Gastrocnemius medialis (tissue), 4 donors: ENCODE measurements at regions not wholly inside any gene's neighbourhood (a gene's known extent, or its start where the extent isn't known, plus 50 kb on each side); places are given as distances from the start of the nearest gene placed in this dataset.

Experiments used
- ATAC-seq, 2 donors: fragments of 150-250 bp; one replicate each; pipeline ENCODE4 v1.9.1; 2016
- DNase-seq, 2 donors: peaks; one replicate each; pipeline ENCODE4 v3.0.0-alpha.2; 2019
- H3K27ac ChIP-seq, 4 donors: fragments of 200-600 bp; sonication (generic); 1 replicate in 1 of 4; 2 replicates in 3 of 4; pipeline ENCODE4 v1.5.1; 2016 to 2018; ENCODE audit warnings: mild to moderate bottlenecking in 2 of 4, moderate library complexity in 1 of 4
- H3K27me3 ChIP-seq, 3 donors: fragments of 200-600 bp; sonication (generic) in 2 of 3; 1 replicate in 1 of 3; 2 replicates in 2 of 3; pipeline versions ENCODE4 v1.5.1 to v1.6.0; 2016 to 2019; ENCODE audit warnings: mild to moderate bottlenecking in 1 of 3, moderate library complexity in 1 of 3
- H3K36me3 ChIP-seq, 2 donors: fragments of 200-600 bp; sonication (generic) in 1 of 2; one replicate each; pipeline ENCODE4 v1.5.1; 2017 to 2018
- H3K4me1 ChIP-seq, 2 donors: fragments of 200-600 bp; sonication (generic) in 1 of 2; one replicate each; pipeline ENCODE4 v1.5.1; 2016 to 2017; ENCODE audit warnings: mild to moderate bottlenecking in 2 of 2
- H3K4me3 ChIP-seq, 4 donors: fragments of 200-600 bp; sonication (generic) in 3 of 4; 1 replicate in 1 of 4; 2 replicates in 3 of 4; pipeline ENCODE4 v1.5.1; 2016 to 2019; ENCODE audit warnings: mild to moderate bottlenecking in 2 of 4
- H3K9me3 ChIP-seq, 3 donors: fragments of 200-600 bp; sonication (generic) in 2 of 3; 1 replicate in 1 of 3; 2 replicates in 2 of 3; pipeline ENCODE4 v1.5.1; 2016 to 2019
- CTCF ChIP-seq, 5 experiments: fragments of 450-650 bp in 3 of 5; fragments of 200-600 bp in 2 of 5; sonication (generic) in 2 of 5; IDR thresholded peaks in 4 of 5; conservative IDR thresholded peaks in 1 of 5; 1 replicate in 4 of 5; 2 replicates in 1 of 5; pipeline ENCODE4 v1.5.1; 2016 to 2019; ENCODE audit warnings: antibody characterized with exemption in 5 of 5, mild to moderate bottlenecking in 3 of 5, moderate library complexity in 3 of 5
- POLR2A ChIP-seq, 2 donors: fragments of 450-650 bp; IDR thresholded peaks; one replicate each; pipeline ENCODE4 v1.6.1; 2017; ENCODE audit warnings: antibody characterized with exemption in 2 of 2, mild to moderate bottlenecking in 2 of 2, moderate library complexity in 2 of 2
- in situ Hi-C, 4 donors: fragments of 200-750 bp; cut with MboI; loops; one replicate each; pipeline versions ENCODE4 v1.15.0 to v1.8.0; 2017; ENCODE audit warnings: low sequenced_read_pairs in 4 of 4
- intact Hi-C: fragments of 100-400 bp; cut with DNase I; formaldehyde crosslinking; loops from one replicate; pipeline ENCODE4 v1.15.1; 2023; ENCODE audit warnings: low total_unique reads

- in situ Hi-C loops: no loop called here
Observed at GRCh38 chr3:4147556-4148118, 155.5 kb upstream of the SETMAR start.

GRCh38 chr3:4149296-4149695, 153.9 kb upstream of the SETMAR start:
- Histone ChIP-seq H3K36me3 (no peaks in the 10 kb centered on the region), H3K4me3 (no peak overlapping the region), H3K9me3 (no peaks in the 10 kb centered on the region), H3K27me3 (no peaks in the 10 kb centered on the region), H3K27ac (no peak overlapping the region), H3K4me1 (no peaks in the 10 kb centered on the region)
- ATAC-seq: no peak
- TF ChIP-seq CTCF (IDR thresholded peaks at IDR 0.05 in 4 of 5, conservative IDR thresholded peaks at IDR 0.05 in 1 of 5) (no peak), POLR2A (IDR thresholded peaks at IDR 0.05) (no peak)
- in situ Hi-C loops: no loop called here
- intact Hi-C loops: no loop called here
- no peak for DNase-seq

More at GRCh38 chr3:4147556-4148118, 155.5 kb upstream of the SETMAR start:
- Histone ChIP-seq H3K27me3 (no peaks in the 10 kb centered on the region), H3K9me3 (no peaks in the 10 kb centered on the region), H3K36me3 (no peaks in the 10 kb centered on the region), H3K4me1 (no peaks in the 10 kb centered on the region), H3K4me3 (no peak overlapping the region), H3K27ac (no peak overlapping the region)
- ATAC-seq (no peak), DNase-seq (no peak)
- TF ChIP-seq POLR2A (IDR thresholded peaks at IDR 0.05) (no peak), CTCF (IDR thresholded peaks at IDR 0.05 in 4 of 5, conservative IDR thresholded peaks at IDR 0.05 in 1 of 5) (no peak)
- intact Hi-C loops: no loop called here

DNA sequence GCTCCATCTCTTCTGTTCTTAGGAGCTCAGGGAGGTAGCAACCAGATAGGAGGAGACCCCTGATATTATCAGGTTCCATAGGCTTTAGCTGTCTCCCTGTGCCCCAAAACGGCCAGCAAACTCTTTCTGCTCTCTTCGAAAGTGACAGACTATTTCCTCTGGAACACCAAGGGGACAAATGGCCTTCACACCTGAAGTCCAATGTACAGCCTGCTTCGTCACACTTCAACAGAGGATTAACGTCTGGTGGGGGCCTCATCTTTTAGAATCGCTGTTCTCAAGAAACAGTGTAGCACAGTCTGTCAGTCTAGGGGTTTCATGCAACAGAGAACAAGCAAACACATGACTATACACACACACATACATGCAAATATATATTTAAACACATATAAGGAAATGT, 152.4 kb upstream of the SETMAR start:
- Histone ChIP-seq H3K27ac (no peak overlapping the region), H3K4me1 (no peaks in the 10 kb centered on the region), H3K36me3 (no peaks in the 10 kb centered on the region), H3K4me3 (no peak overlapping the region), H3K9me3 (no peaks in the 10 kb centered on the region), H3K27me3 (no peaks in the 10 kb centered on the region)
- in situ Hi-C loops (no loop called here), intact Hi-C loops (no loop called here)
- ATAC-seq: no peak
- no peak for TF ChIP-seq POLR2A (IDR thresholded peaks at IDR 0.05)
- TF ChIP-seq CTCF (IDR thresholded peaks at IDR 0.05 in 4 of 5, conservative IDR thresholded peaks at IDR 0.05 in 1 of 5): no peak
- no peak for DNase-seq

DNA sequence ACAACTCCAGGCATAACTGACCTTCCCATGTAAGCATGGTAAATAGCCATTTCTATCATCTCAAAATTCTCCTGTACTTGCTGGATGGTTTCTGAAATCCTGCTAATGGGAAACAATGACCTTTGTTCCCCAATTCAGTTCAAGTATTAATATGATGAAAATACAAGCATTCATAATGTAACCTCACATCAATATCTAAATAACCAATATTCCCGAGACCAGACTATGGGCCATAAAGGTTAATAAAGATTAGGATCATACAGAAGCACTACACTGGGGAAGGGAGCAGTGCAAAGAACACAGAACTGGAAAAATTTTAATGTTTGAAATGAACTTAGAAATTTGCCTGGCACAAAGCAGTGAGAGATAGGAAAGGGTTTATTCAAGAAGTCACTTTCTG, 151.3 kb upstream of the SETMAR start:
- Histone ChIP-seq H3K9me3 (no peaks in the 10 kb centered on the region), H3K4me1 (no peaks in the 10 kb centered on the region), H3K36me3 (no peaks in the 10 kb centered on the region), H3K27ac (no peak overlapping the region), H3K4me3 (no peak overlapping the region), H3K27me3 (no peaks in the 10 kb centered on the region)
- intact Hi-C loops: no loop called here
- in situ Hi-C loops: no loop called here
- TF ChIP-seq POLR2A (IDR thresholded peaks at IDR 0.05) (no peak), CTCF (IDR thresholded peaks at IDR 0.05 in 4 of 5, conservative IDR thresholded peaks at IDR 0.05 in 1 of 5) (no peak)
- no peak for ATAC-seq
- DNase-seq: no peak

- Histone ChIP-seq H3K36me3 (no peaks in the 10 kb centered on the region), H3K9me3 (no peaks in the 10 kb centered on the region), H3K27ac (no peak overlapping the region), H3K4me3 (no peak overlapping the region), H3K4me1 (no peaks in the 10 kb centered on the region), H3K27me3 (no peaks in the 10 kb centered on the region)
- ATAC-seq (no peak), DNase-seq (no peak)
- TF ChIP-seq CTCF (IDR thresholded peaks at IDR 0.05 in 4 of 5, conservative IDR thresholded peaks at IDR 0.05 in 1 of 5) (no peak), POLR2A (IDR thresholded peaks at IDR 0.05) (no peak)
- in situ Hi-C loops: no loop called here
- intact Hi-C loops: no loop called here
Observed at GRCh38 chr3:4153771-4154170, 149.4 kb upstream of the SETMAR start.
